Sigmoid colon (tissue), 3 donors: ENCODE measurements at regions not wholly inside any gene's neighbourhood (a gene's known extent, or its start where the extent isn't known, plus 50 kb on each side); places are given as distances from the start of the nearest gene placed in this dataset.

ENCODE experiments used
- POLR2A ChIP-seq, 2 donors: fragments of 450-650 bp; IDR thresholded peaks; one replicate each; pipeline ENCODE4 v1.6.1; 2016; ENCODE audit warnings: antibody characterized with exemption in 2 of 2, mild to moderate bottlenecking in 2 of 2, moderate library complexity in 2 of 2
- TF ChIP-seq, protein P1 (sequence below), 4 experiments: fragments of 450-650 bp in 3 of 4; fragments of 200-600 bp in 1 of 4; IDR thresholded peaks; one replicate each; pipeline ENCODE4 v1.5.1; 2016 to 2019; ENCODE audit warnings: antibody characterized with exemption in 4 of 4, mild to moderate bottlenecking in 3 of 4, moderate library complexity in 2 of 4

DNA sequence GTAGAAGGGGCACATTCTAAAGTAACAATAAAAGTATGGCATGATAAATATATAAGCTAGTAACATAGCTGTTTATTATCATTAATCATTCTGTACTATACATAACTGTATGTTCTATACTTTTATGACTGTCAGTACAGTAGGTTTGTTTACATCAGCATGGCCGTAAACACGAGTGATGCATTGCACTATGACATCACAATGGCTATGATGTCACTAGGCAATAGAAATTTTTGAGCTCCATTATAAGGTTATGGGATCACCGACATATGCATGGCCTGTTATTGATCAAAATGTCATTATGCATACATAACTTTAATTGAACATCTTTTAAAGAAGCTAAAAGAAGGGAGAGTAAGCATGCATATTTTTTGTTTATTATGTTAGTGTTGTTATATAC lies 200.1 kb upstream of the SHH start:
- no peak for TF ChIP-seq POLR2A (IDR thresholded peaks at IDR 0.05)
- TF ChIP-seq, protein P1, sequence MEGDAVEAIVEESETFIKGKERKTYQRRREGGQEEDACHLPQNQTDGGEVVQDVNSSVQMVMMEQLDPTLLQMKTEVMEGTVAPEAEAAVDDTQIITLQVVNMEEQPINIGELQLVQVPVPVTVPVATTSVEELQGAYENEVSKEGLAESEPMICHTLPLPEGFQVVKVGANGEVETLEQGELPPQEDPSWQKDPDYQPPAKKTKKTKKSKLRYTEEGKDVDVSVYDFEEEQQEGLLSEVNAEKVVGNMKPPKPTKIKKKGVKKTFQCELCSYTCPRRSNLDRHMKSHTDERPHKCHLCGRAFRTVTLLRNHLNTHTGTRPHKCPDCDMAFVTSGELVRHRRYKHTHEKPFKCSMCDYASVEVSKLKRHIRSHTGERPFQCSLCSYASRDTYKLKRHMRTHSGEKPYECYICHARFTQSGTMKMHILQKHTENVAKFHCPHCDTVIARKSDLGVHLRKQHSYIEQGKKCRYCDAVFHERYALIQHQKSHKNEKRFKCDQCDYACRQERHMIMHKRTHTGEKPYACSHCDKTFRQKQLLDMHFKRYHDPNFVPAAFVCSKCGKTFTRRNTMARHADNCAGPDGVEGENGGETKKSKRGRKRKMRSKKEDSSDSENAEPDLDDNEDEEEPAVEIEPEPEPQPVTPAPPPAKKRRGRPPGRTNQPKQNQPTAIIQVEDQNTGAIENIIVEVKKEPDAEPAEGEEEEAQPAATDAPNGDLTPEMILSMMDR (IDR thresholded peaks at IDR 0.05) = no peak
